ENCODE measurements at regions not wholly inside any gene's neighbourhood (a gene's known extent, or its start where the extent isn't known, plus 50 kb on each side); places are given as distances from the start of the nearest gene placed in this dataset.

GRCh38 chr5:115440782-115441451 is 103.7 kb downstream of the FEM1C start:
- TF ChIP-seq CREB5 (CRISPR knock-in tag; IDR thresholded peaks at IDR 0.05; ENCODE audit: low read depth) (no peak), ZFP3 (CRISPR knock-in tag; IDR thresholded peaks at IDR 0.05) (no peak), OSR1 (CRISPR knock-in tag; IDR thresholded peaks at IDR 0.05) (no peak), ZNF565 (CRISPR knock-in tag; conservative IDR thresholded peaks at IDR 0.05; ENCODE audit: low read depth) (no peak), PATZ1 (CRISPR knock-in tag; IDR thresholded peaks at IDR 0.05; ENCODE audit: borderline replicate concordance) (no peak), ISL1 (CRISPR knock-in tag; IDR thresholded peaks at IDR 0.05) (no peak), ESRRG (CRISPR knock-in tag; IDR thresholded peaks at IDR 0.05) (no peak), RARB (CRISPR knock-in tag; IDR thresholded peaks at IDR 0.05) (no peak), ZFP30 (CRISPR knock-in tag; IDR thresholded peaks at IDR 0.05) (no peak), ZC3H10 (CRISPR knock-in tag; IDR thresholded peaks at IDR 0.05) (no peak)
